AG04450 (cell line): ENCODE measurements at regions not wholly inside any gene's neighbourhood (a gene's known extent, or its start where the extent isn't known, plus 50 kb on each side); places are given as distances from the start of the nearest gene placed in this dataset.

Experiments used
- CTCF ChIA-PET: fragments of 300-600, 350-600 bp; formaldehyde crosslinking; extraction: SDS; loops from one replicate; lab custom pipeline; 2022; ENCODE audit warnings: antibody characterized with exemption, inconsistent platforms; lab: Charles Lee
- POLR2A ChIA-PET: fragments of 350-600 bp; formaldehyde crosslinking; extraction: SDS; loops from one replicate; lab custom pipeline; 2021; ENCODE audit warnings: antibody characterized with exemption, inconsistent platforms; lab: Yijun Ruan, JAX
- DNase-seq: peaks from one replicate; pipeline ENCODE4 v3.0.0-alpha.2; 2011; ENCODE audit warnings: low read depth, low spot score
- H3K27ac ChIP-seq: one replicate; pipeline ENCODE4 v1.5.1; 2012; ENCODE audit warnings: low read depth, low read length, control low read depth
- H3K27me3 ChIP-seq: one replicate; pipeline ENCODE4 v1.6.0; 2012; ENCODE audit warnings: low read length; ENCODE audit not compliant: control insufficient read depth, insufficient read depth
- H3K4me3 ChIP-seq: 2 replicates; pipeline ENCODE4 v1.5.1; 2011; ENCODE audit warnings: mild to moderate bottlenecking, low read depth, low read length, control low read depth
- H3K9me3 ChIP-seq: 2 replicates; pipeline ENCODE4 v1.5.1; 2012; ENCODE audit warnings: low read length; ENCODE audit not compliant: control insufficient read depth, insufficient read depth
- TF ChIP-seq, protein P1 (sequence below): IDR thresholded peaks from 2 replicates; pipeline ENCODE4 v1.5.1; 2011; ENCODE audit warnings: low read depth, low read length, control low read depth, inconsistent platforms

DNA sequence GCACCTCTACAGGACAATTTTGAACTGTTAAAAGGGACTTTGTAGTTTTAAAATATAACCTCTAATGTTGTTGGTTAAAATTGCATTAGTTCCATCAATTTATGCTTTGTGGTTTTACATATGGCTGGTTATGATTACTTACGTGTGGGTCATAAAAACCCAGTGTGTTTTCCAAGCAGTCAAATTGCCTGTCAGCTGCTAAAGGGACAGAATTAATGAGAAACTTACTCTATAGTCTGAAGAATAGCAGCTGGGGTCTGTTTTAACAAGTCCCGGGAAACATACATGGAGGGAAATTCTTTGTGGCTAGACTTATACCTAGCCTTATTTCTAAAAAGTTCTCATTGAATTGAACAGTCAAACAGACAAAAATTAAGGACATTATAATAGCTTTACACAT is 820.9 kb upstream of the ADGRL4 start:
- H3K4me3 ChIP-seq = no peak overlapping the region
- no peak for DNase-seq
- no peak overlapping the region for H3K27ac ChIP-seq
- H3K9me3 ChIP-seq = no peaks in the 10 kb centered on the region
- TF ChIP-seq, protein P1, sequence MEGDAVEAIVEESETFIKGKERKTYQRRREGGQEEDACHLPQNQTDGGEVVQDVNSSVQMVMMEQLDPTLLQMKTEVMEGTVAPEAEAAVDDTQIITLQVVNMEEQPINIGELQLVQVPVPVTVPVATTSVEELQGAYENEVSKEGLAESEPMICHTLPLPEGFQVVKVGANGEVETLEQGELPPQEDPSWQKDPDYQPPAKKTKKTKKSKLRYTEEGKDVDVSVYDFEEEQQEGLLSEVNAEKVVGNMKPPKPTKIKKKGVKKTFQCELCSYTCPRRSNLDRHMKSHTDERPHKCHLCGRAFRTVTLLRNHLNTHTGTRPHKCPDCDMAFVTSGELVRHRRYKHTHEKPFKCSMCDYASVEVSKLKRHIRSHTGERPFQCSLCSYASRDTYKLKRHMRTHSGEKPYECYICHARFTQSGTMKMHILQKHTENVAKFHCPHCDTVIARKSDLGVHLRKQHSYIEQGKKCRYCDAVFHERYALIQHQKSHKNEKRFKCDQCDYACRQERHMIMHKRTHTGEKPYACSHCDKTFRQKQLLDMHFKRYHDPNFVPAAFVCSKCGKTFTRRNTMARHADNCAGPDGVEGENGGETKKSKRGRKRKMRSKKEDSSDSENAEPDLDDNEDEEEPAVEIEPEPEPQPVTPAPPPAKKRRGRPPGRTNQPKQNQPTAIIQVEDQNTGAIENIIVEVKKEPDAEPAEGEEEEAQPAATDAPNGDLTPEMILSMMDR = no peak
- ChIA-PET CTCF (interaction anchor here (0.8 kb wide), 1 partner anchor 14 kb away, joined by 3 read pairs; no protein-coding TSS in a partner anchor), POLR2A (no interaction called here)
- H3K27me3 ChIP-seq = no peaks in the 10 kb centered on the region

DNA sequence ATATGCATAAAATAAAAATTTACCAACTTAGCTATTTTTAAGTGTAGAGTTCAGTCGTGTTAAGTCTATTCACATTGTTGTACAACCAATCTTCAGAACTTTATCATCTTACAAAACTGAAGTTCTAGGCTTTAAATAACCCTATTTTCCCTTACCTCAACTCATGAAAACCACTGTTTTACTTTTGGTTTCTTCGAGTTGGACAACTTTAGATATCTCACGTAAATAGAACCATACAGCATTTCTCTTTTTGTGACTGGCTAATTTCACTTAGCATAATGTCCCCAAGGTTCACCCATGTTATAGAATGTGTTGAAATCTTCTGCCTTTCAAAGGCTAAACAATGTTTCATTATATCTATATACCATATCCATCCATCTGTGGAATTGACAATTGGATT is 819.0 kb upstream of the ADGRL4 start:
- TF ChIP-seq, protein P1 = no peak
- Histone ChIP-seq H3K4me3 (no peak overlapping the region), H3K27ac (no peak overlapping the region), H3K27me3 (no peaks in the 10 kb centered on the region), H3K9me3 (no peaks in the 10 kb centered on the region)
- no peak for DNase-seq
- ChIA-PET POLR2A (no interaction called here), CTCF (no interaction called here)

DNA sequence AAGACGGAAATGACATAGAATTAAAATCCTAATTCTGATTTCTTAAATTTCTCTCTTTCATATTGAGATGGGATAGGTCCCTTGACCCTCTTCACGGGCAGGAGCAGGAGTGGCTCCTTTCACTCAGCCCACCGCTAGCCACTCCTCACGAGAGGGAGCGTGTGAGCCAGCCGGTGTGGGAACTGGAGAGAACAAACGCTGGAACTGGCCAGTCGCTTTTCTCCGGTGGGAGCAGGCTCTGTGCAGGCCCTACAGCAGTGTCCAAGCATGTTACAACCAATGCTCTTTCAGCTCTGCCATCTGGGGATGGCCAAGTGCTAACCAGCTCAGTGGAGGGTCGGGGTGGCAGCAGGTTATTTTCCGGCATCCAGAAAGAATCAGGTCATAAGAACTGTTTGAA is 815.5 kb upstream of the ADGRL4 start:
- ChIA-PET CTCF (interaction anchor here (0.5 kb wide), 1 partner anchor 1125 kb away, joined by 3 read pairs; no protein-coding TSS in a partner anchor), POLR2A (no interaction called here)
- Histone ChIP-seq H3K27ac (no peak overlapping the region), H3K9me3 (no peaks in the 10 kb centered on the region), H3K4me3 (no peak overlapping the region), H3K27me3 (no peaks in the 10 kb centered on the region)
- no peak for DNase-seq
- TF ChIP-seq, protein P1 = no peak

DNA sequence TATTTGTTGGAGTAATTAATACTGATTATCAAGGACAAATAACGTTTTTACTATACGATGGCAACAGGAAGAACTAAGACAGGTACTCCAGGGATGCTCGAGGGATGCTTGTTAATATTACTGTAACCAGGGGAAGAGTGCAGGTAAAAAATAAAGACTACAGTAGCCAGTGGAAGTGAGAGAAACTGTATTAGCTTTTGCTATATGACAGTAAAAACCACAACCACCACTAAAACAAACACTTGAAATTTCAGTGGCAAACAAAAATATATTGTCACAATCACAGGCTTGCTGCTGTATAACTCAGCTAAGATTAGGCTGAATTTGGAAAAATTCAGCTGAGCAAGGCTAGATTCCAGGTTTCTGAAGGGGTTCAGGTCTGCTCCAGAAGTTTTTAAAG is 812.6 kb upstream of the ADGRL4 start:
- TF ChIP-seq, protein P1 = no peak
- no peak overlapping the region for H3K27ac ChIP-seq
- no peaks in the 10 kb centered on the region for H3K9me3 ChIP-seq
- no peak overlapping the region for H3K4me3 ChIP-seq
- no peaks in the 10 kb centered on the region for H3K27me3 ChIP-seq
- no peak for DNase-seq
- CTCF ChIA-PET = no interaction called here
- POLR2A ChIA-PET = no interaction called here

DNA sequence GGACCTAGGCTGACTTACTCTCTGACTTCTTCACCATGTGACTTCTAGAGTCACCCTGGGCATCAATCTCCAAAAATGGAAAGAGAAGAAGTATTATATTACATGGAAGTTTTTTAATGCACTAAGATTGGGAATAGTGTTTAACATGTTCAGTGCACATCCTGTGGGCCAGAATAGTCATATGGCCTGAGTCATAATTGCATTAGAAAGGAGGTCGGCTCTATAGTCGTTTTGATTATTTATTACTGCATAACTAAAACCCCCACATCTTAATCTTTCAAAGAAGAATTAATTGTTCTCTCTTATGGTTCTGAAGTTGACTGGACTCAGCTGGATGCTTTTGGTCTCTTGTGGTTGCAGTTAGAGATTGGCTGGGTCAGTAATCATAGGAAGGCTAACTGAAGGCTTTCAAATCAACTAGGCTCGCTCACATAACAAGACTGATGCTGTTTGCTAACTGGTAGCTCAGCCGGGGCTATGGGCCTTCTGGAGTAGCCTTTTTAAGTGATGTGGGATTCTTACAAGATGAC is 810.6 kb upstream of the ADGRL4 start:
- DNase-seq = no peak
- CTCF ChIA-PET = no interaction called here
- Histone ChIP-seq H3K9me3 (no peaks in the 10 kb centered on the region), H3K4me3 (no peak overlapping the region), H3K27ac (no peak overlapping the region), H3K27me3 (no peaks in the 10 kb centered on the region)
- TF ChIP-seq, protein P1 = no peak
- POLR2A ChIA-PET = no interaction called here
